ENCODE measurements at regions not wholly inside any gene's neighbourhood (a gene's known extent, or its start where the extent isn't known, plus 50 kb on each side); places are given as distances from the start of the nearest gene placed in this dataset.

GRCh38 chr2:236715491-236715961 is 145.9 kb downstream of the ACKR3 start:
- no peaks in the 10 kb centered on the region for H3K36me3 ChIP-seq (ENCODE audit: control insufficient read depth in 4 of 4, insufficient read depth in 4 of 4, low read length in 4 of 4)
- no peak overlapping the region for H3K4me3 ChIP-seq
- no peaks in the 10 kb centered on the region for H3K27me3 ChIP-seq (ENCODE audit: control insufficient read depth in 3 of 3, insufficient read depth in 3 of 3, low read length in 2 of 3)
- TF ChIP-seq CTCF (IDR thresholded peaks at IDR 0.05; ENCODE audit: control extremely low read depth, extremely low read depth), result no peak
- peak; percentile 80 to 89 (median 87) for DNase-seq
- no peak overlapping the region for H3K9ac ChIP-seq (ENCODE audit: insufficient read depth in 1 of 2, low read length in 2 of 2)
- no peak overlapping the region for H3K27ac ChIP-seq (ENCODE audit: low read depth in 1 of 2, low read length in 1 of 2)
- 40% methylated on average over 16 of the region's 16 CpGs for WGBS, 2 donors
- no peak for ATAC-seq (ENCODE audit: insufficient read depth, low FRiP score)
- peaks cover 0 to 31% (median 16%) of the 10 kb centered on the region in 5 donors for H3K4me1 ChIP-seq (ENCODE audit: control insufficient read depth in 5 of 5, insufficient read depth in 5 of 5, low read length in 5 of 5)
- no peaks in the 10 kb centered on the region for H3K9me3 ChIP-seq (ENCODE audit: control insufficient read depth in 4 of 4, insufficient read depth in 3 of 4, low read length in 3 of 4)

GRCh38 chr2:236717120-236717519 is 147.5 kb downstream of the ACKR3 start:
- WGBS, 2 donors, result 94 to 96% methylated on average over 3 of the region's 3 CpGs
- no peaks in the 10 kb centered on the region for H3K36me3 ChIP-seq (ENCODE audit: control insufficient read depth in 4 of 4, insufficient read depth in 4 of 4, low read length in 4 of 4)

GRCh38 chr2:236717729-236718128 is 148.1 kb downstream of the ACKR3 start:
- DNase-seq (no peak), ATAC-seq (ENCODE audit: insufficient read depth, low FRiP score) (no peak)
- TF ChIP-seq CTCF (IDR thresholded peaks at IDR 0.05; ENCODE audit: control extremely low read depth, extremely low read depth), result no peak
- no peak overlapping the region for H3K9ac ChIP-seq (ENCODE audit: insufficient read depth in 1 of 2, low read length in 2 of 2)
- no peak overlapping the region for H3K4me3 ChIP-seq
- 84 to 92% methylated on average over 6 of the region's 6 CpGs for WGBS, 2 donors
- H3K27me3 ChIP-seq (ENCODE audit: control insufficient read depth in 3 of 3, insufficient read depth in 3 of 3, low read length in 2 of 3), result no peaks in the 10 kb centered on the region
- no peak overlapping the region for H3K27ac ChIP-seq (ENCODE audit: low read depth in 1 of 2, low read length in 1 of 2)
- no peaks in the 10 kb centered on the region for H3K36me3 ChIP-seq (ENCODE audit: control insufficient read depth in 4 of 4, insufficient read depth in 4 of 4, low read length in 4 of 4)
- H3K9me3 ChIP-seq (ENCODE audit: control insufficient read depth in 4 of 4, insufficient read depth in 3 of 4, low read length in 3 of 4), result no peaks in the 10 kb centered on the region
- H3K4me1 ChIP-seq (ENCODE audit: control insufficient read depth in 5 of 5, insufficient read depth in 5 of 5, low read length in 5 of 5), result peaks cover 0 to 36% (median 15%) of the 10 kb centered on the region in 5 donors

More at GRCh38 chr2:236717120-236717519, 147.5 kb downstream of the ACKR3 start:
- ATAC-seq (ENCODE audit: insufficient read depth, low FRiP score) (no peak), DNase-seq (no peak)
- Histone ChIP-seq H3K4me3 (no peak overlapping the region), H3K9ac (ENCODE audit: insufficient read depth in 1 of 2, low read length in 2 of 2) (no peak overlapping the region), H3K4me1 (ENCODE audit: control insufficient read depth in 5 of 5, insufficient read depth in 5 of 5, low read length in 5 of 5) (peaks cover 0 to 36% (median 16%) of the 10 kb centered on the region in 5 donors), H3K27me3 (ENCODE audit: control insufficient read depth in 3 of 3, insufficient read depth in 3 of 3, low read length in 2 of 3) (no peaks in the 10 kb centered on the region), H3K9me3 (ENCODE audit: control insufficient read depth in 4 of 4, insufficient read depth in 3 of 4, low read length in 3 of 4) (no peaks in the 10 kb centered on the region), H3K27ac (ENCODE audit: low read depth in 1 of 2, low read length in 1 of 2) (no peak overlapping the region)
- no peak for TF ChIP-seq CTCF (IDR thresholded peaks at IDR 0.05; ENCODE audit: control extremely low read depth, extremely low read depth)
